HS-5 (cell line): ENCODE measurements at regions not wholly inside any gene's neighbourhood (a gene's known extent, or its start where the extent isn't known, plus 50 kb on each side); places are given as distances from the start of the nearest gene placed in this dataset.

Source experiments
- DNase-seq: peaks from one replicate; pipeline ENCODE4 v3.0.0-alpha.2; 2012; ENCODE audit warnings: low read depth

DNA sequence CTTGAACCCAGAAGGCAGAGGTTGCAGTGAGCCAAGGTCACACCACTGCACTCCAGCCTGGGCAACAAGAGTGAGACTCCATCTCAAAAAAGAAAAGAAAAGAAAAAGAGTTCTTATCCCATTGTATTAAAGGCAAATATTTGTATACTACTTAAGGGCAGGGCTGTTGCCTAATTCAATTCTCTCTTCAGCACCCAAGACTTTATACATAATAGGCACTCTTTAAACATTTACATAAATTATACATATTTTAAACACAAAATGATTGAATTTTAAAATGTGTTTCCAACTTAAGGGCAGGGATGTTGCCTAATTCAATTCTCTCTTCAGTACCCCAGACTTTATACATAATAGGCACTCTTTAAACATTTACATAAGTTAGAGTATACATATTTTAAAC is 424.3 kb upstream of the ARID1B start:
- no peak for DNase-seq

DNA sequence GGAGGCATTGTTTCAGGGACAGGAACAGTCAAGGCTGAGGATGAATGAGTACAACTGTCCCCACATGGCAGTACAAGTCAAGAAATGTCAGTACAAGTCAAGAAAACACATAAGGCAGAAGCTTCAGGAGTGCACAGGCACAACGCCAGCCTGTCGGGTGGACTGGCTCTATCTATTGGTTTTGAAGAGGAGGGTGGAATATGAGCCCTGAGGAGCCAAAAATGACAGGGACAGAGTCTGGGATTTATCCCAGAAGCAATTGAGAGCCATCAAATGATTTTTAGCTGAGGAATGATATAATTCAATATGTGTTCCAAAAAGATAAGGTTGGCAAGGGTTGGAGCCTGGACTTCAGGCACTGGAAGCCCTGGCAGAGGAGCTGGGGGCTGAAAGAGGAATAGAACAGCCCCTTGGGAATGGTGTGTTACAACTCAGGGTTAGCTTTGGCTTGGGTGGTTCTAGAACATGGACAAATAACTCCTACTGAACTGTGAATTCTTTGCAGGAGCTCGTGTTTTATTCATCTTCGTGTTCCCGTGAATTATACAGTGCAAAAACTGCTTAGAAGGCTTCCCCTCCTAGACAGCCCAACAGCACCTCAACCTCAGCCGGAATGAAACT is 425.7 kb upstream of the ARID1B start:
- no peak for DNase-seq

GRCh38 chr6:156350337-156350736 is 426.8 kb upstream of the ARID1B start:
- no peak for DNase-seq

DNA sequence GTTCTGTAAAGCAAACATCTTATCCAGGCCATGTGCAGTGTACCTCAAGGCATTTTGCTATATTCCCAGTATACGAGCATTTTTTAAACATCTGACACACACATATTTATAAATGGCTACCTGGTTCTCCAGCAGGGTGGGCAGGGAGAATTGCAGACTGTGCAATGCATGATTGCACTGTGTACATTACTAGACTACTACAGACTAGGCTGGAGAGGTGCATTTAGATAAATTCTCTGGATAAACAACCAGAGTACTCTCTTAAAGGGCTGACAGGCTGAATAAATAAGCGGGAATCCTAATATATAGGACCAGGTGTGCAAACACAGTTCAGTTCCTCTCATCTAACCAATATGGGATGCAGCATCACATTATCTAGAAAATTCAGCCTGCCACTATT is 428.3 kb upstream of the ARID1B start:
- no peak for DNase-seq

DNA sequence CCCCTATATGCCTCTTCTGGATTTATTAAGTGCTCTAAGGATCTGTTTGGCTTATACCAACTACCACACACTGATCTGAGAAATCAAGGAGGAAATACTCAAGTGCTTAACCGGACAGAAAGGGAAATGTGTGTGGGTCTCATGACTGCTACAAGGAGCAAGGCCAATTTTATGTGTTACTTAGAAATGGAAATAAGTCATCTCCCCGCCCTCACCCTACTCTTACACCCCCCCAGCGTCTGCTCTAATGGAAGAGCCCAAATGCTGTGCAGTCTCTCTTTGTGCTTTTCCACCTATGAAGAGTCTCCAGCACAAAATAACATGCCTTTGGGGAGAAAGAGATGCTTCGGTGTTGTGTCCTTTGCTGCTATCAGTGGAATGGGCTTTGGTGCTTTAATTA is 428.8 kb upstream of the ARID1B start:
- DNase-seq, result no peak

GRCh38 chr6:156347656-156348055 is 429.5 kb upstream of the ARID1B start:
- DNase-seq, result no peak

DNA sequence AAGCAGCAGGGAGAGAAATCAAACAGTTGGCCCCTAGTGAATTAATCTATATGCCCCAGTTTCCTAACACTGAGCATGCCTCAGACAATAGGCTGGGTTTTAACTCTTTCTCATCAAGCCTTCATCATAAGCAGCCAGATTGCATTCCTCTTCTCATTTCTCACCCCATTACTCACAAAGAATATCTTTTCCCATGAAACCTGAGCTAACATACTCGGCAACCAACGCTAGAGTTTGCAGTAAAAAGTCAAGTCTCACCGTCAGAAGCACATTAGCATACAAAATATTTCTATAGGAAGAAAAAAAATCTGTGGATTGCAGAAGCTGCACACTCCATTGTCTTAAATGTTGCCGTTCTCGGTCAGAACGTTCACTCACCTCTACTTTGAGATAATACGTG is 429.9 kb upstream of the ARID1B start:
- DNase-seq, result no peak

DNA sequence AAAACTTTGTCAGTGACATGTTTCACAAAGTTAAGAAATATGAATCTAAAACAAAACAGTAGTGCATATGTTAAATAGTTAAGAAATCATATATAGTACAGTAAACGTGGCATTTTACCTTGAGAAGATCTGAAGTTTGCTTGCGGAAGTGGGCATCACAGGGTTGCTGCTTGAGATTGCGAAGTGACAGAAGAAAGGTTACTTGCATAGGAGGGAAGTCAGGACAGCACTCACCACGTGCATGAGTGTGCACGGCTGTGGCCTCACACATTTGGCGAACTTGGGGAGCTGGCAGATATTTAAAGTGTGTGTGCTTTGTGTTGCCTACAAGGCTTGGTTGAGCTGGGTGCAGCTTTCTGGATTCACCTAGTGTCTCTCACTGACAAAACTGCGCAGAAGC is 431.5 kb upstream of the ARID1B start:
- DNase-seq, result no peak

DNA sequence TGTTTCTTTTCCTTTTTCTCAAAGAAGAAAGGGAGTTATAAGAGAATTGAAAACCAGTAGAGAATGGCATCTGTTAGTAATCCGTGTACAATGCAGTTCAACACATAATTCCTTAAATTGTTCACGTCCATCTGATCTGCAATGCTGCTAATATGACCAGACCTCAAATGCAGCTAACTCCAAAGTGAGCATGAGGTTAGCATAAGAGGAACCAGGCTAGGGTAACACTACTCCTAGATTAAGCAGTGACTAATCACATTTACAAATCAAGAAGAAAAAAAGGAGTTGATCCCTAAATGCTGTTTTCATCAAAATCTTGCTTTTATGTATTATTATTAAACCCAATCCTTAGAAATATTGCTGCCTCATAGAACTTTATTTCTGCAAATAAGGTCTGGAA is 432.7 kb upstream of the ARID1B start:
- no peak for DNase-seq

- no peak for DNase-seq
Measured at GRCh38 chr6:156337801-156338200, 439.4 kb upstream of the ARID1B start.

- no peak for DNase-seq
Measured at GRCh38 chr6:156336733-156337132, 440.4 kb upstream of the ARID1B start.

GRCh38 chr6:156336089-156336488 is 441.1 kb upstream of the ARID1B start:
- DNase-seq, result no peak

- DNase-seq, result no peak
Measured at GRCh38 chr6:156334966-156335365, 442.2 kb upstream of the ARID1B start.

GRCh38 chr6:156319707-156320106 is 457.5 kb upstream of the ARID1B start:
- DNase-seq, result no peak

GRCh38 chr6:156316583-156317125 is 460.5 kb upstream of the ARID1B start:
- no peak for DNase-seq

- no peak for DNase-seq
Measured at GRCh38 chr6:156315146-156315545, 462.0 kb upstream of the ARID1B start.

- no peak for DNase-seq
Measured at GRCh38 chr6:156313037-156313436, 464.1 kb upstream of the ARID1B start.

GRCh38 chr6:156311291-156311690 is 465.9 kb upstream of the ARID1B start:
- DNase-seq, result no peak

DNA sequence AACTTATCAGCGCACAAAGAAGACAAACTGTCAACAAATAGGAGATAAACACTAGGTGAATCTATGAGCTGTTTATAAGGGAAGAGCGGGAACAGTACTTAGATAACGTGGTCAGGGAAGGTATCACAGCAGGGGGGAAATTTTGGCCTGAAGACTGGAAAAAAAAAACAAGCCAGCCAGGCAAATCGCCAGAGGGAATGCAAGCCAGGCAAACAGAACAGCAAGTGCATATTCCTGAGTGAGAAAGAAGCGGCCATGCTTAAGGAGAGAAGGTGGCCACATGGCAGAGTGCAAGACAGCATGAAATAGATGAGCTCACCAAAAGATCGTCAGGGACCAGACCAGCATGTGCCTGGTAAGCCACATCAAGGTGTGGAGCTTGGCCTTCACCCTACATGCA is 466.5 kb upstream of the ARID1B start:
- no peak for DNase-seq

- no peak for DNase-seq
Measured at GRCh38 chr6:156309017-156309416, 468.2 kb upstream of the ARID1B start.

DNA sequence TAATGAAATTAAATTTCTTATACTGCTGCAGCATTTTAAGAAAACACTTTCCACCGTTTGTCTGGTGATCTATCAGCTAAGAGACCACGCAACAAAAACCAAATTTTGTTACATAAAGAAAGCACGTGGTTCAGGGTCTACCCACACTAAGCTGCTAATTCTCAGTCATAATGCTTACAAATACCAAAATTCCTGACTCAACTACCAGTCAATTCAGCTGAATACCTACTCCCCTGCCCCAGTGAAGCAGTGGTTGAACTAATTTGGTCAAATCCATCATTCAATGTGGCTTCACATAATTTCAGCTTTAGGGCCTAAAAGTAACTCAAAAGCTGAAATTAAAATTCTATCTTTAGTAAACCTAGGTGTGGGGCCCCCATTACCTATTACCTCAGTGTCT is 468.6 kb upstream of the ARID1B start:
- no peak for DNase-seq

GRCh38 chr6:156306531-156306930 is 470.6 kb upstream of the ARID1B start:
- no peak for DNase-seq

DNA sequence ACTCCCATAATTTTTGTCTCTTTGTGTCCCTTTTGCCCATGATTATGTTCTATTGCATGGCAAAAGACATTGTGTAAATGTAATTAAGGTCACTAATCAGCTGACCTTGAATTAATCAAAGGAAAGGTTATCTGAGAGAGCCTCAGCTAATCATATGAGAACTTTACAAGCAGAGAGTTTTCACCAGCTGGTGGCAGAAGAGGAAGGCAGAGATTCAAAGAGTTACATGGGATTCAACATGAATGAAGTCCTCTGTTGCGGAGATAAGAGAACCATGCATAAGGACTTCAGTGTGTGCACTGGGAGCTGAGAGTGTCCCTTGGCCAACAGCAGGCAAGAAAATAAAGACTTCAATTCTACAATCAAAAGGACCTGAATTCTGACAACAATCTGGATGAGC is 494.1 kb upstream of the ARID1B start:
- DNase-seq, result no peak

DNA sequence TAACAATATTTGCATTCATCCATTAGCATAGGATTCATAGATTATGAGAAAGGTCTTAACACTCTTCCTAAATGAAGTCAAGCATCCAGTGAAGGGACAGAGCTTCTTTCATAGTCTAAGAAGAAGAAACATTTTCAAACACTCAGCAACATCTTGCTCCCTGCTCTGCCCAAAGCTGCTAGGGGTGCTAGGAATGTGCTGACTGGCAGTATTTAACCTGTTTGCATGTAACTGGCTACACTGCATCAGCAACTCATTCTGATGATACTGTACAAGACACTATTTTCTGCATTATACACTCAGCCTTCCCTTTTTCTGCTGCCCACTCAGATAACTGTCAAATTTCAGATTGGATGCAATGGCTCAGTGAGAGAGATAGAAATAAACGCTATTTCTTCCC is 495.1 kb upstream of the ARID1B start:
- no peak for DNase-seq

- DNase-seq, result no peak
Measured at GRCh38 chr6:156281266-156281665, 495.9 kb upstream of the ARID1B start.
